ENCODE measurements at regions not wholly inside any gene's neighbourhood (a gene's known extent, or its start where the extent isn't known, plus 50 kb on each side); places are given as distances from the start of the nearest gene placed in this dataset.

DNA sequence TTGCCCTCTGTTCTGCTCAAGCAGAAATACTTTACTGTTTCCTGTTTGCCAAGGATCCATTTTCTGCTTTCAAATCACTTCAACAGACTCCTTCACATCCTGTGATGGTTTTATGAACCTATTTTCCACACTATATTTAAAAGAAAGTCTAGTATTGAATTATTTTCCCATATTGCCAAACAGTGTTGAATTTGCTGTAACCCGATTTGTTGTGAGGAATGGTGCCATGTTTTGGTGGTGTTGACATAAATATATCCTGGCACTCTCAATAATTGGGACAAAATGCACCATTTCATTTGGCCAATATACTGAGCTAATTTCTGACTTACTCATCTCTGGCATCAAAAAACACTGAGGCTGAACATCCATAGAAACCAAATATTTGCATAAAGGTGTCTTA, 615.4 kb upstream of the SEMA3D start:
- TF ChIP-seq CTCF (conservative IDR thresholded peaks at IDR 0.05; ENCODE audit: low read length) (no peak), EZH2phosphoT487 (IDR thresholded peaks at IDR 0.05; ENCODE audit: borderline replicate concordance) (no peak)

All from Loucy (cell line).